Posterior cingulate gyrus (tissue), 11 donors: ENCODE measurements at regions not wholly inside any gene's neighbourhood (a gene's known extent, or its start where the extent isn't known, plus 50 kb on each side); places are given as distances from the start of the nearest gene placed in this dataset.
"Not testable (repeated sequence)": the region's sequence is repeated elsewhere in the genome, so short reads cannot be mapped to it uniquely, and the experiment has no call there.

Experiments
- DNase-seq, 10 donors: peaks; one replicate each; pipeline versions ENCODE4 v3.0.0 to v3.0.0-alpha.2; 2020 to 2021; ENCODE audit warnings: mixed read lengths in 3 of 10
- intact Hi-C: fragments of 100-400 bp; cut with DNase I; formaldehyde crosslinking; loops from one replicate; pipeline ENCODE4 v1.15.1; 2023

DNA sequence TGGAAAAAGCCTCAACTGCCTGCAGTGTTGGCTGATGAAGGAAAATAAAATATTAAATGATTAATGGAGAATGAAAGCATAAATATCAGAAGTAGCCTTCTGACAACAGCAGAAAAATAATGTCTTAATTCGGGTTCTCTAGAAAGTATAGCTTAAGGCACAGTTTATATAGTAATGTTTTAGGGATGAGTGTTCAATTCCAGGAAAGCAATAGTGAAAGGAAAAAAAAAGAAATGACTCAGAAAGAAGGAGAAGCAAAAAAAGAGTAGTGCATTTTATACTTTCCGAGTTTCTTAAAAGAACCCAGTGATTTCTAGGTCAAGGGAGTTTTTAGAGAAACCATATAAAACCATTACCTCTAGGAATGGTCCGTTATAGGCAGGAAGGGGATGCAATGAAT, 137.3 kb downstream of the HTR1B start:
- intact Hi-C loops: no loop called here

DNA sequence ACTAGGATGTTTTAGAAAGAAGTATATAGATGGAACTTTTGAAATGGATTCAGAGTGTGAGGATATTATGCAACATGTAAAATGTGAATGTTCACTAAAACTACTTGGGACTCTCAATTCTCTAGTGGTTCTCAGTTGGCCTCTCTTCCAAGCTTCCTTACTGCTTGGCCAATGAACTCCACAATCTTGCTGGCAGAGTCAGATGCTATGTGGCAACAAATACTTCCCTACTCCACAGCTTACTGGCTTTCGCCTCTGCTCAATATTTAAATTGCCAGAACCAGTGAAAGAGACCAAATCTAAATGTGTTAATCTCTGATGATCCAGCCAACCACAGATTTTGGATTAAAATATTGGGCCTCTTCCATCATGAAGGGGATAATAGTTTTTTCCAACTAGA, 138.4 kb downstream of the HTR1B start:
- DNase-seq: no peak
- intact Hi-C loops: no loop called here

More for the DNA sequence above, 137.3 kb downstream of the HTR1B start:
- DNase-seq: no peak

DNA sequence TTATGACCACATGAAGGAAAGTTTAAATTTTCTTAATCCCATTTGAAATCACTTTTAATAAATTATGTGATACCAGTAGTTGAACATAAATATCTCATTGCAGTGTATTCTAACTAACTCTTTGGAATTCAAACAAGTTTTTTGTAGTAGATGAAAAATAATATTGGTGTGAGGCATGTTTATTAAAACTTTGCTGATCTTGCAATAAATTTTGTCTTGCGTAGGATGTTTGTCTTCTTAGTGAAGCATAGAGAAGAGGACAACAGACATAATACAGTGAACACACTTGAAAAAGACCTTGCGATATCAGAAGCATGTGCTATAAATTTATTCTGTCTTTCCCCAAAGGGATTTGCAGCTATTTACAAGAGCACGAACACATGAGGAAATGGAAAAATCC, 140.7 kb downstream of the HTR1B start:
- DNase-seq: no peak
- intact Hi-C loops: no loop called here

GRCh38 chr6:77318256-77318655, 145.0 kb downstream of the HTR1B start:
- intact Hi-C loops: no loop called here
- no peak for DNase-seq

- no peak for DNase-seq
- intact Hi-C loops: no loop called here
Observed at GRCh38 chr6:77313595-77313994, 149.7 kb downstream of the HTR1B start.

GRCh38 chr6:77299931-77300330, 163.4 kb downstream of the HTR1B start:
- no peak for DNase-seq
- intact Hi-C loops: no loop called here

DNA sequence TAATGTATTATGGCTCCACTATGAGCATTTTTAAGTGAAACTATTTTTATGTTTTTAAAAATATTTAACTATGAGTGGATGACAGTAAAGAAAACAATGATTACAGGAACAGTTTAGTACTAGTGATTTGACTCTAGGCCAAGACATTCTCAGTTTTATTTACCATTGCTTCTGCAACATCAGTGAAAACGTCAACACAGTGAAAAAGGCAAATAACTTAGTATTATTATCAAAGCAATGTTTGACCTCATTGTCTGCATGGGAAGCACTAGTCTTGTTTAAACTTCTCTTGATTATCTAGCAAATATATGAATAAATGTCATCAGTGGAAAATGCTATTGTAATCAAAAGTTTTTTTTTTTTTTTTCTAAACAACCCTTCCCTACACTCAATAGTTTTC, 165.0 kb downstream of the HTR1B start:
- intact Hi-C loops: no loop called here
- no peak for DNase-seq

DNA sequence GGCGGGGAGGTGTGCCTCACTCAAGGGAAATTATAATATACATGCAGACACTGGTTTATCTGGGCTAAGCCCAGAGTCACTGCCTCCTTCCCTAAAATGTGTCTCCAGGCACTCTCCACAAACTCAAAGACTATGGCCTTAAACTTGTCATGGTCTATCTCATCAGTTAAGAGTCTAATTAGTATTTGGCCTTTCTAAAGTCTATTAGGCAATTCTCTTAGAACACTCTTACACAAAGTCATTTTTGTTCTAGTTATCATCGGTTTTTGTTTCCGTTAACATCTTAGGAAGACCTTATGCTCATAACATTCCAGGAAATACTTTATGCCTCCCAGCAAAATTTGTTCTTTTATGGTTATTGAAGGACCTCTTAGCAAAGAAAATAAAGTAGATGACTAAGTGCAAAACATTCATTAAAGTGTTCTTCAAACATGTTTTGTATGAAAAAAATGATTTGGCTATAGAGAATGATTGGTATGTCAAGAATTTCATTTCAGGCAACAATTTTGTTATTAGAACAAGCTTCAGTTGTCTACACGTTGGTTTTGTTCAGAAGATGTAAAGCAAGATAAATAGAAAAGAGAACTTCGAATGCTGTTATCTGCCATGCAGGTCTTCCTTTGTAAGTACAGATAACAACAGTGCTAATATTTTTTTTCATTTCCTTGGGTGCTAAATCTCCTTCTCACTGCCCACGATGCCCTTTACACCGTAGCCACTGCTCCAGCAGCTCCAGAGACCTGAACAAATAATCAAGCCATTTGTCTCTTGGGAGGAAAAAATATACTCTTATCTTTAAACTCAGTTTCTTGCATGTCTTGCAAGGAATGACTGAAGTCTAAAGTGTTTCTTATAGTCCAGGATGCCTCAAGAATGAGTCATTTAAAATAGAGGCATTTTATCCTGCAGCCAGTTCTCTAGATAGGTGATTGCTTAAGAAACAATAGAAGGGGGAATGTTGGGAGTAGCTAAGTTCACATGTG, 170.4 kb downstream of the HTR1B start:
- DNase-seq: no peak
- intact Hi-C loops: no loop called here

- intact Hi-C loops: no loop called here
- DNase-seq: no peak
Observed at GRCh38 chr6:77290798-77291197, 172.5 kb downstream of the HTR1B start.

GRCh38 chr6:77286541-77286940, 176.8 kb downstream of the HTR1B start:
- no peak for DNase-seq
- intact Hi-C loops: no loop called here

DNA sequence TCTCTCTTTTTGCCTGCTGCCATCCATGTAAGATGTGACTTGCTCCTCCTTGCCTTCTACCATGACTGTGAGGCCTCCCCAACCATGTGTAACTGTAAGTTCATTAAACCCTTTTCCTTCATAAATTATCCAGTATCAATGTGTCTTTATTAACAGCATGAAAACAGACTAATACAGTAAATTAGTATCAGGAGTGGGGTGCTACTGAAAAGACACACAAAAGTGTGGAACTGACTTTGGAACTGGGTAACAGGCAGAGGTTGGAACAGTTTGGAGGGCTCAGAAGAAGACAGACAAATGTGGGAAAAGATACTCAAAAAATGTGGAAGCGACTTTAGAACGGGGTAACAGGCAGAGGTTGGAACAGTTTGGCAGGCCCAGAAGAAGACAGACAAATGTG, 189.4 kb downstream of the HTR1B start:
- no peak for DNase-seq
- intact Hi-C loops: no loop called here

DNA sequence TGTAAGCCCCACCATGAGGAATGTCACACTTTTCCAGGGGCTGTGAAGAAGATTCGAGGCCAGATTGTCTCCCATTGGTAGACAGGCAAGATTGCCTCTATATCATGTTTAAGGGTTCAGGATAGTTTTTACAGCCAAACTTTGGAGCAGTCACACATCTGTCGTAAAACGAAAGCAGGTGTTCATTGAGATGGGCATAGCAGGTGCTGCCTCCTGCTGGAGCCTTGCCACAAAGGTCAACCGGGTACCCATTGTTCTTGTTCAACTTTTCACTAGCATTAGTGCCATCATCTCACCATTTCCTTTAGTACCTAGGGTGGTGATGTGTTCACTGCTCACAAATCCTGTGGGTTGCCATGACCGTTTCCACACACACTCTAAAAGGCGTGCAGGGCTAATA, 198.3 kb downstream of the HTR1B start:
- intact Hi-C loops: no loop called here

DNA sequence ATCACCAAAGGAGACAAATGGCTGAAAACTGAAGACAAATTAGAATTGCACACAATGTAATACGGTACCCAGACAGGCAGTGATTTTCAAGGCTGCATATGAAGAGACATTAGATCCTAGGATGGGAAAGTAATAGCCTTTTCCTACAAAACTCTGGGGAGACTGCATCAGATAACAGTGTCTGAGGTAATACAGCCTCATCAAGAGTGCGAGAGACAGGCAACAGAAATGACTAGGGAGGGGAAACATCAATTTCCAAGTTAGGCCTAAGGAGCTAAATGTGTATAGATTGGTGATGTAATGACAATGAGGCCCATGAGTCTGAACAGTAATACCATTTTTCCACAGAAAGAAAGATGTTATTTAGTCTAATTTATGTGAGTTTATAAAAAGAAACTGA, 200.3 kb downstream of the HTR1B start:
- intact Hi-C loops: no loop called here
- no peak for DNase-seq

More for the DNA sequence above, 198.3 kb downstream of the HTR1B start:
- no peak for DNase-seq

DNA sequence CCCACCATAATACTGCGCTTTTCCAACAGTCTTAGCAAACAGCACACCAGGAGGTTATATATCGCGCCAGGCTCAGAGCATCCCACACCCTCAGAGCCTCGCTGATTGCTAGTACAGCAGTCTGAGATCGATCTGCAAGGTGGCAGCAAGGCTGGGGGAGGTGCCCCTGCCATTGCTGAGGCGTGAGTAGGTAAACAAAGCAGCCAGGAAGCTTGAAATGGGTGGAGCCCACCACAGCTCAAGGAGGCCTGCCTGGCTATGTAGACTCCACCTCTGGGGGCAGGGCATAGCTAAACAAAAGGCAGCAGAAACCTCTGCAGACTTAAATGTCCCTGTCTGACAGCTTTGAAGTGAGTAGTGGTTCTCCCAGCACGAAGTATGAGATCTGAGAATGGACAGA, 211.5 kb downstream of the HTR1B start:
- DNase-seq: peak in 1 of 10 donors; percentile 52
- intact Hi-C loops: not testable (repeated sequence)

- no peak for DNase-seq
- intact Hi-C loops: no loop called here
Observed at GRCh38 chr6:77249560-77249959, 213.7 kb downstream of the HTR1B start.

DNA sequence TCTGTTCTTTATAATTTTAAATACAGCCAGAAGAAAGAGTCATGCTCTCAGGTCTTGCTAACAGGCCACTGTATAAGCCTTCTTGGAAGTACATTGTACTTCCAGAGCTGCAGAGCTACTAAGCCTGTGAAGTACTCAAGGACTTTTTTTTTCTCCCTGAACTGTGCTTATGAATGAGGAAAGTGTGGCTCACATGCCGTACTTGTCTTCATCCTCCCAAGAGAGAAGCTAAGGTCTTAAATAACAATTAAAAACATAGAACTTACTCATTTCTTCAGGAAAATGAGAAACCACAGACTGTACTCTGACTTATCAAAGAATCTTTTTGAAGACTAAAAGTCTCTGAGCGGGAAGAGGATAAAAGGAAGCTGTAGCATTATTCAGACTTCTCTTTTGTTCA, 218.3 kb downstream of the HTR1B start:
- intact Hi-C loops: no loop called here
- DNase-seq: no peak

- intact Hi-C loops: no loop called here
Observed at GRCh38 chr6:77231438-77232305, 231.6 kb downstream of the HTR1B start.

GRCh38 chr6:77228279-77228678, 235.0 kb downstream of the HTR1B start:
- DNase-seq: no peak
- intact Hi-C loops: no loop called here

More at GRCh38 chr6:77231438-77232305, 231.6 kb downstream of the HTR1B start:
- no peak for DNase-seq

DNA sequence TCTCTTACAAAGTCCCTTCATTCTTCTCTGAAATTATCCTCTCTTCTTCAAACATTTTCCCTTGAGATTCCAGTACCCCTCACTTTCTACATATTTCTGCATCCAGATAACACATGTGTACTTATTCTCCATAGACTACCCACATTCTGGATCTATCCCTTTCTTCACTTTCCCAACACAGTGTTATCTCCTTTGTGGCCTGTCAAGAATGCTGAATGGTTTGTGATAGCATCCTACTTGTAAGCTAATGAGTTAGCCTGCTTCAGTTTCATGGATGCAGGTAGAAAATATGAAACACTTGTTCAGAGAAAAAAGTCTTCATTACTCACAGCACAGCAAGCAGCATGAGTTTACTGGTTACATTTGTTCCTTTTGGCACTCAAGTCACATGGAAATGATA, 245.4 kb downstream of the HTR1B start:
- DNase-seq: no peak
- intact Hi-C loops: no loop called here

- intact Hi-C loops: no loop called here
- no peak for DNase-seq
Observed at GRCh38 chr6:77205936-77206335, 257.4 kb downstream of the HTR1B start.

DNA sequence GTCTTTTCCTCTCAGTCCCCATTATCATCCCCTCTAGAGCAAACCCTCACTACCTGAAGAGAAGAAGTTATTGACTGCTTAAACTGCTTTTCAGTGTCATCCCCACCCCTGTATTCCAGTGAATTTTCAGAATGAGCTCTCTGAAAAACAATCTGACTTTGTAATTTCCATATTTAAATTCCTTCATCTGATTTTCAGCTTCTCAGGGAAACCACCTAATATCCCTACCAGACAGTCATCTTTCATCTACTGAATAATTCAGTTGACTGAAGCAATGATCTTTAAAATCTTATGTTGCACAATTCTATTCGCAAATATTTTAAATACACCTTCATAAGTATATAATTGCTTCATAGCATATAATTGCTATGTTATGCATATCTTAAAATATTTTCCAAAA, 258.7 kb downstream of the HTR1B start:
- intact Hi-C loops: no loop called here
- no peak for DNase-seq
